GM12878 (cell line): ENCODE measurements at regions not wholly inside any gene's neighbourhood (a gene's known extent, or its start where the extent isn't known, plus 50 kb on each side); places are given as distances from the start of the nearest gene placed in this dataset.

Source experiments
- ATAC-seq: fragments of 200-7000 bp; cut with Tn5 transposase; 3 replicates; pipeline ENCODE4 v1.9.1; 2020; ENCODE audit warnings: mild to moderate bottlenecking, moderate library complexity
- BruUV-seq: library from RNA; stranded (reverse); fragments of 400-500 nt; replicated peaks from 2 replicates; lab custom pipeline; 2021; lab: Mats Ljungman, UMichigan
- CTCF ChIA-PET: fragments of 300-600 bp; sonication (Branson Sonifier 250); formaldehyde crosslinking; extraction: SDS; loops from one replicate; lab custom pipeline; 2021; ENCODE audit warnings: inconsistent platforms; lab: Yijun Ruan, JAX
- POLR2A ChIA-PET: fragments of 350-600 bp; formaldehyde crosslinking; extraction: SDS; loops from one replicate; lab custom pipeline; 2021; ENCODE audit warnings: inconsistent platforms; lab: Charles Lee
- RAD21 ChIA-PET: fragments of 300-600 bp; sonication (Branson Sonifier 250); formaldehyde crosslinking; loops from one replicate; lab custom pipeline; 2023; ENCODE audit warnings: antibody characterized with exemption; ENCODE audit not compliant: unreplicated experiment; lab: Charles Lee
- SMC1A ChIA-PET: fragments of 300-600 bp; sonication (Branson Sonifier 250); formaldehyde crosslinking; loops from one replicate; lab custom pipeline; 2023; ENCODE audit not compliant: unreplicated experiment, uncharacterized antibody; lab: Charles Lee
- DNase-seq: peaks from one replicate; pipeline ENCODE4 v3.0.0-alpha.2; 2011; ENCODE audit warnings: low read depth, low spot score
- FAIRE-seq: peaks from 3 replicates; lab custom pipeline; 2011; peaks lifted over from hg19 to GRCh38; lab: Jason Lieb, UNC
- H2AFZ ChIP-seq: 2 replicates; pipeline ENCODE4 v1.6.0; 2011; ENCODE audit warnings: low read depth, low read length, control low read depth; ENCODE audit not compliant: control insufficient read depth
- H3K27ac ChIP-seq: 2 replicates; pipeline ENCODE4 v1.5.1; 2011; ENCODE audit warnings: control low read depth; ENCODE audit not compliant: control insufficient read depth, insufficient read depth
- H3K27me3 ChIP-seq, 2 experiments: replicated peaks in 1 of 2; 2 replicates each; pipeline versions ENCODE4 v1.6.0 to v1.6.1; 2011; ENCODE audit warnings: low read length in 1 of 2; ENCODE audit not compliant: control insufficient read depth in 2 of 2, insufficient read depth in 2 of 2
- H3K36me3 ChIP-seq, 2 experiments: 2 replicates each; pipeline ENCODE4 v1.5.1; 2011; ENCODE audit warnings: low read length in 1 of 2; ENCODE audit not compliant: control insufficient read depth in 2 of 2, insufficient read depth in 2 of 2
- H3K4me1 ChIP-seq: 2 replicates; pipeline ENCODE4 v1.6.1; 2011; ENCODE audit warnings: mild to moderate bottlenecking, low read length, moderate library complexity, mixed read lengths; ENCODE audit not compliant: control insufficient read depth, insufficient read depth
- H3K4me2 ChIP-seq: 2 replicates; pipeline ENCODE4 v1.6.0; 2011; ENCODE audit warnings: control low read depth; ENCODE audit not compliant: control insufficient read depth, insufficient read depth
- H3K4me3 ChIP-seq: fragments of 200-600 bp; sonication (generic); 2 replicates; pipeline ENCODE4 v1.5.1; 2016
- H3K79me2 ChIP-seq: 2 replicates; pipeline ENCODE4 v1.6.0; 2011; ENCODE audit warnings: low read length; ENCODE audit not compliant: control insufficient read depth, insufficient read depth
- H3K9ac ChIP-seq: 2 replicates; pipeline ENCODE4 v1.8.0; 2011; ENCODE audit warnings: low read length, control low read depth, mixed read lengths; ENCODE audit not compliant: control insufficient read depth, insufficient read depth
- H3K9me3 ChIP-seq: replicated peaks from 3 replicates; pipeline ENCODE4 v1.5.1; 2011; ENCODE audit warnings: mild to moderate bottlenecking, low read length; ENCODE audit not compliant: control insufficient read depth, insufficient read depth
- H4K20me1 ChIP-seq: 2 replicates; pipeline ENCODE4 v1.6.0; 2011; ENCODE audit not compliant: control insufficient read depth, insufficient read depth
- BHLHE40 ChIP-seq, 2 experiments: fragments of 450-650 bp in 1 of 2; IDR thresholded peaks; 2 replicates each; pipeline ENCODE4 v1.6.1; 2011 to 2017; ENCODE audit warnings: low read depth in 2 of 2, borderline replicate concordance in 1 of 2, improper control_type of control experiment in 1 of 2, low read length in 1 of 2, mild to moderate bottlenecking in 1 of 2
- CHD4 ChIP-seq: fragments of 200-600 bp; sonication (generic); IDR thresholded peaks from 2 replicates; pipeline ENCODE4 v1.6.1; 2016; ENCODE audit warnings: mild to moderate bottlenecking
- E4F1 ChIP-seq: fragments of 450-650 bp; IDR thresholded peaks from 2 replicates; pipeline ENCODE4 v1.6.1; 2018; ENCODE audit warnings: borderline replicate concordance, mild to moderate bottlenecking; ENCODE audit not compliant: partially characterized antibody
- FOXM1 ChIP-seq: IDR thresholded peaks from 2 replicates; pipeline ENCODE4 v1.6.1; 2012; ENCODE audit warnings: low read depth, mild to moderate bottlenecking, inconsistent platforms, low read length, moderate library complexity
- KAT2A ChIP-seq: conservative IDR thresholded peaks from 2 replicates; pipeline ENCODE4 v1.6.1; 2011; ENCODE audit warnings: low read depth, low read length; ENCODE audit not compliant: control insufficient read depth
- MTA2 ChIP-seq: fragments of 450-650 bp; IDR thresholded peaks from 2 replicates; pipeline ENCODE4 v1.6.1; 2016; ENCODE audit warnings: low read depth, mild to moderate bottlenecking, moderate library complexity
- MTA3 ChIP-seq: IDR thresholded peaks from 2 replicates; pipeline ENCODE4 v1.6.1; 2012; ENCODE audit warnings: low read length, inconsistent platforms, borderline replicate concordance
- SIX5 ChIP-seq: IDR thresholded peaks from 2 replicates; pipeline ENCODE4 v1.6.1; 2011; ENCODE audit warnings: mild to moderate bottlenecking, low read depth, low read length, moderate library complexity; ENCODE audit not compliant: severe bottlenecking
- SMC3 ChIP-seq: IDR thresholded peaks from 2 replicates; pipeline ENCODE4 v1.6.1; 2011; ENCODE audit warnings: low read length, improper control_type of control experiment, borderline replicate concordance
- SPI1 ChIP-seq: IDR thresholded peaks from 2 replicates; pipeline ENCODE4 v1.6.1; 2011; ENCODE audit warnings: low read depth, mild to moderate bottlenecking, low read length, moderate library complexity, borderline replicate concordance; ENCODE audit not compliant: insufficient read depth
- ZNF24 ChIP-seq: fragments of 450-650 bp; IDR thresholded peaks from 2 replicates; pipeline ENCODE4 v1.6.1; 2017; ENCODE audit warnings: antibody characterized with exemption, mild to moderate bottlenecking
- in situ Hi-C: fragments of 300-500 bp; cut with MboI; formaldehyde crosslinking; loops from 9 replicates; pipeline ENCODE4 v1.14.3; 2018; ENCODE audit warnings: mixed read lengths
- intact Hi-C: fragments of 100-400 bp; cut with micrococcal nuclease; formaldehyde crosslinking; loops from one replicate; pipeline ENCODE4 v1.14.2; 2022; ENCODE audit not compliant: unreplicated experiment
- TF ChIP-seq, protein P1 (sequence below): fragments of 450-650 bp; formaldehyde crosslinking; IDR thresholded peaks from 2 replicates; pipeline ENCODE4 v1.4.0; 2020; ENCODE audit warnings: mild to moderate bottlenecking, moderate library complexity
- TF ChIP-seq, protein P2 (sequence below): fragments of 450-650 bp; IDR thresholded peaks from 2 replicates; pipeline ENCODE4 v1.6.1; 2017; ENCODE audit warnings: mild to moderate bottlenecking, moderate library complexity

DNA sequence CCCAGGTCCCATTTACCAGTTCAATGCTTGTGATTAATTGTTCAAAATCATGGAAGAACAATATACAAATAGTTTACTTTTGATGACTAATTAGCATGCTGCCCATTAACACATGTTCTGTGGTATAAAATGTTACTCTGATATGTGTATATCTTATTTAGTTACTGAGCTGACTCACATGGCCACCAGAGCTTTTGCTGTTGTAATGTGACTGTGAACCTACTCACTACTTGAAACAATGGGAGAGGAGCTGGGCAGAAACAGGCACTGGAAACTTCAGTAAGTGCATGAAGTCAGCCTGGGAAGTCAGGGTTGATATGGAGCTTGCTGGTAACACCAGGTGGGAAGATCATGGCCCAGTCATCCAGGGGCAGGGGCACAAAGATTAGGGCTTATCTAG, 72.7 kb upstream of the MAD2L1 start:
- intact Hi-C loops (no loop called here), in situ Hi-C loops (no loop called here)
- no peak for FAIRE-seq
- ChIA-PET POLR2A (no interaction called here), SMC1A (no interaction called here), RAD21 (no interaction called here), CTCF (no interaction called here)
- no peaks in the 10 kb centered on the region for H3K36me3 ChIP-seq
- no peak overlapping the region for H3K4me2 ChIP-seq
- BruUV-seq = no TSS peak
- H3K9ac ChIP-seq = no peak overlapping the region
- no peaks in the 10 kb centered on the region for H3K4me1 ChIP-seq
- no peak for DNase-seq
- no peak overlapping the region for H3K4me3 ChIP-seq
- no peaks in the 10 kb centered on the region for H3K79me2 ChIP-seq
- no peaks in the 10 kb centered on the region for H3K27me3 ChIP-seq
- no peak overlapping the region for H3K27ac ChIP-seq
- H4K20me1 ChIP-seq = no peaks in the 10 kb centered on the region
- no peaks in the 10 kb centered on the region for H3K9me3 ChIP-seq
- no peak overlapping the region for H2AFZ ChIP-seq
- no peak for ATAC-seq
- TF ChIP-seq SMC3 (no peak), SIX5 (no peak), MTA2 (no peak), E4F1 (no peak), BHLHE40 (IDR thresholded peaks at IDR 0.05; ENCODE audit: borderline replicate concordance in 1 of 2, low read depth in 2 of 2, low read length in 1 of 2) (no peak), SPI1 (no peak), MTA3 (no peak), ZNF24 (no peak), CHD4 (no peak), FOXM1 (no peak), KAT2A (no peak)
- TF ChIP-seq, protein P1, sequence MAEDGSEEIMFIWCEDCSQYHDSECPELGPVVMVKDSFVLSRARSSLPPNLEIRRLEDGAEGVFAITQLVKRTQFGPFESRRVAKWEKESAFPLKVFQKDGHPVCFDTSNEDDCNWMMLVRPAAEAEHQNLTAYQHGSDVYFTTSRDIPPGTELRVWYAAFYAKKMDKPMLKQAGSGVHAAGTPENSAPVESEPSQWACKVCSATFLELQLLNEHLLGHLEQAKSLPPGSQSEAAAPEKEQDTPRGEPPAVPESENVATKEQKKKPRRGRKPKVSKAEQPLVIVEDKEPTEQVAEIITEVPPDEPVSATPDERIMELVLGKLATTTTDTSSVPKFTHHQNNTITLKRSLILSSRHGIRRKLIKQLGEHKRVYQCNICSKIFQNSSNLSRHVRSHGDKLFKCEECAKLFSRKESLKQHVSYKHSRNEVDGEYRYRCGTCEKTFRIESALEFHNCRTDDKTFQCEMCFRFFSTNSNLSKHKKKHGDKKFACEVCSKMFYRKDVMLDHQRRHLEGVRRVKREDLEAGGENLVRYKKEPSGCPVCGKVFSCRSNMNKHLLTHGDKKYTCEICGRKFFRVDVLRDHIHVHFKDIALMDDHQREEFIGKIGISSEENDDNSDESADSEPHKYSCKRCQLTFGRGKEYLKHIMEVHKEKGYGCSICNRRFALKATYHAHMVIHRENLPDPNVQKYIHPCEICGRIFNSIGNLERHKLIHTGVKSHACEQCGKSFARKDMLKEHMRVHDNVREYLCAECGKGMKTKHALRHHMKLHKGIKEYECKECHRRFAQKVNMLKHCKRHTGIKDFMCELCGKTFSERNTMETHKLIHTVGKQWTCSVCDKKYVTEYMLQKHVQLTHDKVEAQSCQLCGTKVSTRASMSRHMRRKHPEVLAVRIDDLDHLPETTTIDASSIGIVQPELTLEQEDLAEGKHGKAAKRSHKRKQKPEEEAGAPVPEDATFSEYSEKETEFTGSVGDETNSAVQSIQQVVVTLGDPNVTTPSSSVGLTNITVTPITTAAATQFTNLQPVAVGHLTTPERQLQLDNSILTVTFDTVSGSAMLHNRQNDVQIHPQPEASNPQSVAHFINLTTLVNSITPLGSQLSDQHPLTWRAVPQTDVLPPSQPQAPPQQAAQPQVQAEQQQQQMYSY (CRISPR knock-in tag) = no peak
- TF ChIP-seq, protein P2, sequence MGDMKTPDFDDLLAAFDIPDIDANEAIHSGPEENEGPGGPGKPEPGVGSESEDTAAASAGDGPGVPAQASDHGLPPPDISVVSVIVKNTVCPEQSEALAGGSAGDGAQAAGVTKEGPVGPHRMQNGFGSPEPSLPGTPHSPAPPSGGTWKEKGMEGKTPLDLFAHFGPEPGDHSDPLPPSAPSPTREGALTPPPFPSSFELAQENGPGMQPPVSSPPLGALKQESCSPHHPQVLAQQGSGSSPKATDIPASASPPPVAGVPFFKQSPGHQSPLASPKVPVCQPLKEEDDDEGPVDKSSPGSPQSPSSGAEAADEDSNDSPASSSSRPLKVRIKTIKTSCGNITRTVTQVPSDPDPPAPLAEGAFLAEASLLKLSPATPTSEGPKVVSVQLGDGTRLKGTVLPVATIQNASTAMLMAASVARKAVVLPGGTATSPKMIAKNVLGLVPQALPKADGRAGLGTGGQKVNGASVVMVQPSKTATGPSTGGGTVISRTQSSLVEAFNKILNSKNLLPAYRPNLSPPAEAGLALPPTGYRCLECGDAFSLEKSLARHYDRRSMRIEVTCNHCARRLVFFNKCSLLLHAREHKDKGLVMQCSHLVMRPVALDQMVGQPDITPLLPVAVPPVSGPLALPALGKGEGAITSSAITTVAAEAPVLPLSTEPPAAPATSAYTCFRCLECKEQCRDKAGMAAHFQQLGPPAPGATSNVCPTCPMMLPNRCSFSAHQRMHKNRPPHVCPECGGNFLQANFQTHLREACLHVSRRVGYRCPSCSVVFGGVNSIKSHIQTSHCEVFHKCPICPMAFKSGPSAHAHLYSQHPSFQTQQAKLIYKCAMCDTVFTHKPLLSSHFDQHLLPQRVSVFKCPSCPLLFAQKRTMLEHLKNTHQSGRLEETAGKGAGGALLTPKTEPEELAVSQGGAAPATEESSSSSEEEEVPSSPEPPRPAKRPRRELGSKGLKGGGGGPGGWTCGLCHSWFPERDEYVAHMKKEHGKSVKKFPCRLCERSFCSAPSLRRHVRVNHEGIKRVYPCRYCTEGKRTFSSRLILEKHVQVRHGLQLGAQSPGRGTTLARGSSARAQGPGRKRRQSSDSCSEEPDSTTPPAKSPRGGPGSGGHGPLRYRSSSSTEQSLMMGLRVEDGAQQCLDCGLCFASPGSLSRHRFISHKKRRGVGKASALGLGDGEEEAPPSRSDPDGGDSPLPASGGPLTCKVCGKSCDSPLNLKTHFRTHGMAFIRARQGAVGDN = no peak
